ENCODE measurements at regions not wholly inside any gene's neighbourhood (a gene's known extent, or its start where the extent isn't known, plus 50 kb on each side); places are given as distances from the start of the nearest gene placed in this dataset.

DNA sequence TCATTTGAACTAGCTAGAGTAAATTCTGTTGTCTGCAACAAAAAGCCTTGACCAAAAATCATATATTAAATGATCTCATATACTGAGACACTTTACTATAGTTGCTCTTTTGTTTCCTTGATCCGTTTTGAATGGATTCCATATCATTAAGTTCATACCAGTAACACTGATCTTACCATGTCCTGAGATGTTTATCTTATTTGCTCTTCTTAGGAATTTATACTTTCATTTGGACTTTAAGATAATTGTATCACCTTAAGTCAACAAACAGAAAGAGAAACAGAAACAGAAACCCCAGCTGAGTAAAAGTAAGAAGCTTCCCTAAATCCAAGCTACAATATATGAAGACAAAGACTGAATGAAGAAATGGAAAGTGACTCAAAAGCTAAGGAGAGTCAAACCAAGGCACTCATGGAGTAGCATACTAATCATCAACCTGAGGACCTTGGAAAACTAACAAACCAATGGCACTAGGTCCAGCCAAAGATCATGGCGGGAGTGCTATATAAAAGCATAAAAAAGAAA is 106.5 kb upstream of the COX10 start:
- TF ChIP-seq CTCF (IDR thresholded peaks at IDR 0.05; ENCODE audit: low read depth, low read length) (no peak), EZH2phosphoT487 (IDR thresholded peaks at IDR 0.05; ENCODE audit: low read depth) (no peak)

All from OCI-LY3 (cell line).